ENCODE measurements at regions not wholly inside any gene's neighbourhood (a gene's known extent, or its start where the extent isn't known, plus 50 kb on each side); places are given as distances from the start of the nearest gene placed in this dataset.

GRCh38 chr2:187615902-187616301 is 61.7 kb upstream of the TFPI start:
- Histone ChIP-seq H3K9me3 (ENCODE audit: control insufficient read depth in 1 of 2, insufficient read depth in 1 of 2, low read length in 2 of 2) (no peaks in the 10 kb centered on the region), H3K27ac (ENCODE audit: low read depth in 1 of 2, low read length in 2 of 2) (no peak overlapping the region), H3K36me3 (ENCODE audit: insufficient read depth, low read length) (no peaks in the 10 kb centered on the region), H3K4me3 (ENCODE audit: low read length) (no peak overlapping the region), H3K4me1 (ENCODE audit: insufficient read depth, low read length) (no peaks in the 10 kb centered on the region), H3K27me3 (ENCODE audit: control insufficient read depth in 1 of 2, insufficient read depth in 2 of 2, low read length in 2 of 2) (no peaks in the 10 kb centered on the region)
- Mint-ChIP-seq H3K4me1 (ENCODE audit: low read depth) (no peaks in the 10 kb centered on the region), H3K27ac (no peak overlapping the region), H3K27me3 (no peaks in the 10 kb centered on the region), H3K9me3 (no peaks in the 10 kb centered on the region), H3K4me3 (no peak overlapping the region), H3K36me3 (ENCODE audit: low read depth) (no peaks in the 10 kb centered on the region)
- intact Hi-C loops (cut with DNase I, micrococcal nuclease), result no loop called here
- TF ChIP-seq, protein P1, sequence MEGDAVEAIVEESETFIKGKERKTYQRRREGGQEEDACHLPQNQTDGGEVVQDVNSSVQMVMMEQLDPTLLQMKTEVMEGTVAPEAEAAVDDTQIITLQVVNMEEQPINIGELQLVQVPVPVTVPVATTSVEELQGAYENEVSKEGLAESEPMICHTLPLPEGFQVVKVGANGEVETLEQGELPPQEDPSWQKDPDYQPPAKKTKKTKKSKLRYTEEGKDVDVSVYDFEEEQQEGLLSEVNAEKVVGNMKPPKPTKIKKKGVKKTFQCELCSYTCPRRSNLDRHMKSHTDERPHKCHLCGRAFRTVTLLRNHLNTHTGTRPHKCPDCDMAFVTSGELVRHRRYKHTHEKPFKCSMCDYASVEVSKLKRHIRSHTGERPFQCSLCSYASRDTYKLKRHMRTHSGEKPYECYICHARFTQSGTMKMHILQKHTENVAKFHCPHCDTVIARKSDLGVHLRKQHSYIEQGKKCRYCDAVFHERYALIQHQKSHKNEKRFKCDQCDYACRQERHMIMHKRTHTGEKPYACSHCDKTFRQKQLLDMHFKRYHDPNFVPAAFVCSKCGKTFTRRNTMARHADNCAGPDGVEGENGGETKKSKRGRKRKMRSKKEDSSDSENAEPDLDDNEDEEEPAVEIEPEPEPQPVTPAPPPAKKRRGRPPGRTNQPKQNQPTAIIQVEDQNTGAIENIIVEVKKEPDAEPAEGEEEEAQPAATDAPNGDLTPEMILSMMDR (IDR thresholded peaks at IDR 0.05), result no peak
- DNase-seq (no peak), ATAC-seq (ENCODE audit: poor library complexity) (no peak)
- POLR2A ChIA-PET, result no interaction called here
- CTCF ChIA-PET, result no interaction called here

DNA sequence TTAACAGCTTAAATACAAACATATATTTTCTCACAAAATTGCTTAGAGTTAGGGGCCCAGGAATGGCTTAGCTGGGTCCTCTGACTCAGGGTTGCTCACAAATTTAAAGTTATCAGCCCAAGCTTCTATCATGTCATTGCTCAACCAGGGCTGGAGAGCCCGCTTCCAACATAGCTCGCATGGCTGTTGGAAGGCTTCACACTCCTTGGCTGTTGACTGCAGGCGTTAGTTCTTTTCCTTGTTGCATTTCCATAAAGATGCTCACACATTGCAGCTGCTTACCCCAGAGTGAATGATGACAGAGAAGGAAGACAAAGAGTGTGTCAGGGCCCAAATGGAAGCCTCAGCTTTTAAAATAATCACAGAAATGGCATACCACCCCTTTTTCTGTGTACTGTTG is 62.9 kb upstream of the TFPI start:
- H3K9me3 Mint-ChIP-seq, result no peaks in the 10 kb centered on the region
- H3K4me1 Mint-ChIP-seq (ENCODE audit: low read depth), result no peaks in the 10 kb centered on the region
- no peaks in the 10 kb centered on the region for H3K4me1 ChIP-seq (ENCODE audit: insufficient read depth, low read length)
- ChIA-PET POLR2A (no interaction called here), CTCF (interaction anchor here (0.6 kb wide), 1 partner anchor 666 kb away, joined by 3 read pairs; no protein-coding TSS in a partner anchor)
- no peaks in the 10 kb centered on the region for H3K27me3 Mint-ChIP-seq
- no peaks in the 10 kb centered on the region for H3K36me3 Mint-ChIP-seq (ENCODE audit: low read depth)
- no peaks in the 10 kb centered on the region for H3K36me3 ChIP-seq (ENCODE audit: insufficient read depth, low read length)
- ATAC-seq (ENCODE audit: poor library complexity), result no peak
- intact Hi-C loops (cut with DNase I, micrococcal nuclease), result no loop called here
- no peaks in the 10 kb centered on the region for H3K27me3 ChIP-seq (ENCODE audit: control insufficient read depth in 1 of 2, insufficient read depth in 2 of 2, low read length in 2 of 2)
- no peak overlapping the region for H3K27ac ChIP-seq (ENCODE audit: low read depth in 1 of 2, low read length in 2 of 2)
- TF ChIP-seq, protein P1 (IDR thresholded peaks at IDR 0.05), result no peak
- no peak overlapping the region for H3K27ac Mint-ChIP-seq
- H3K4me3 Mint-ChIP-seq, result no peak overlapping the region
- no peaks in the 10 kb centered on the region for H3K9me3 ChIP-seq (ENCODE audit: control insufficient read depth in 1 of 2, insufficient read depth in 1 of 2, low read length in 2 of 2)
- DNase-seq, result no peak
- no peak overlapping the region for H3K4me3 ChIP-seq (ENCODE audit: low read length)

- no peaks in the 10 kb centered on the region for H3K36me3 ChIP-seq (ENCODE audit: insufficient read depth, low read length)
- POLR2A ChIA-PET, result no interaction called here
- ATAC-seq (ENCODE audit: poor library complexity), result no peak
- Mint-ChIP-seq H3K36me3 (ENCODE audit: low read depth) (no peaks in the 10 kb centered on the region), H3K9me3 (no peaks in the 10 kb centered on the region), H3K4me1 (ENCODE audit: low read depth) (no peaks in the 10 kb centered on the region), H3K4me3 (no peak overlapping the region), H3K27me3 (no peaks in the 10 kb centered on the region), H3K27ac (no peak overlapping the region)
- no peaks in the 10 kb centered on the region for H3K4me1 ChIP-seq (ENCODE audit: insufficient read depth, low read length)
- intact Hi-C loops (cut with DNase I, micrococcal nuclease), result no loop called here
- CTCF ChIA-PET, result no interaction called here
- no peak overlapping the region for H3K4me3 ChIP-seq (ENCODE audit: low read length)
- no peaks in the 10 kb centered on the region for H3K9me3 ChIP-seq (ENCODE audit: control insufficient read depth in 1 of 2, insufficient read depth in 1 of 2, low read length in 2 of 2)
- no peaks in the 10 kb centered on the region for H3K27me3 ChIP-seq (ENCODE audit: control insufficient read depth in 1 of 2, insufficient read depth in 2 of 2, low read length in 2 of 2)
- no peak overlapping the region for H3K27ac ChIP-seq (ENCODE audit: low read depth in 1 of 2, low read length in 2 of 2)
- DNase-seq, result no peak
- TF ChIP-seq, protein P1 (IDR thresholded peaks at IDR 0.05), result no peak
Observed at GRCh38 chr2:187617905-187618304, 63.7 kb upstream of the TFPI start.

All from CD4-positive, alpha-beta T cell (primary cell).